Psoas muscle (tissue), 7 donors: ENCODE measurements at regions not wholly inside any gene's neighbourhood (a gene's known extent, or its start where the extent isn't known, plus 50 kb on each side); places are given as distances from the start of the nearest gene placed in this dataset.

ENCODE experiments used
- ATAC-seq, 4 donors: fragments of 200-7000 bp; cut with Tn5 transposase; one replicate each; pipeline ENCODE4 v1.9.1; 2020; ENCODE audit warnings: moderate library complexity in 3 of 4, mild to moderate bottlenecking in 2 of 4
- DNase-seq, 2 donors: peaks; one replicate each; pipeline ENCODE4 v3.0.0-alpha.2; 2020
- H3K27ac ChIP-seq: fragments of 200-600 bp; one replicate; pipeline ENCODE4 v1.8.0; 2022
- H3K27me3 ChIP-seq, 3 donors: fragments of 200-600 bp in 1 of 3; one replicate each; pipeline versions ENCODE4 v1.6.1 to v1.8.0; 2013 to 2022; ENCODE audit warnings: low read length in 2 of 3, mild to moderate bottlenecking in 2 of 3, moderate library complexity in 1 of 3; ENCODE audit not compliant: insufficient read depth in 3 of 3
- H3K36me3 ChIP-seq, 2 donors: fragments of 200-600 bp in 1 of 2; one replicate each; pipeline versions ENCODE4 v1.6.1 to v1.8.0; 2013 to 2022; ENCODE audit warnings: low read depth in 1 of 2, mild to moderate bottlenecking in 1 of 2, moderate library complexity in 1 of 2; ENCODE audit not compliant: insufficient read depth in 1 of 2
- H3K4me1 ChIP-seq: fragments of 200-600 bp; one replicate; pipeline ENCODE4 v1.8.0; 2022
- H3K4me3 ChIP-seq: fragments of 200-600 bp; one replicate; pipeline ENCODE4 v1.8.0; 2022; ENCODE audit warnings: mild to moderate bottlenecking
- H3K9me3 ChIP-seq: fragments of 200-600 bp; one replicate; pipeline ENCODE4 v1.8.0; 2022
- CTCF ChIP-seq: fragments of 200-600 bp; IDR thresholded peaks from one replicate; pipeline ENCODE4 v1.8.0; 2022; ENCODE audit warnings: antibody characterized with exemption
- WGBS, 3 donors: extraction: QIAGEN DNeasy Blood & Tissue Kit; methylation state at CpG; one replicate each; pipeline versions ENCODE4 v1.1.6 to v1.1.7; 2013; 5-methylcytosine and 5-hydroxymethylcytosine counted together
- intact Hi-C, 2 donors: fragments of 100-400 bp; cut with DNase I; formaldehyde crosslinking; loops; one replicate each; pipeline versions ENCODE4 v1.11.0 to v1.14.2; 2022
- donor health status: healthy with polysubstance abuse.
- donor health status: DM: no; HTN: no; CAD: no; lungs with moderate emphysema.
- donor health status: Bipolar disorder and iron deficiency.
- donor health status: healthy.
- donor health status: DM: yes; HTN: yes; CAD: no.
- donor health status: DM: no; HTN: no; CAD: no.
- donor health status: DM: yes; HTN: yes; CAD: no.

- Histone ChIP-seq H3K27ac (no peak overlapping the region), H3K36me3 (no peaks in the 10 kb centered on the region), H3K9me3 (no peaks in the 10 kb centered on the region), H3K4me3 (no peak overlapping the region), H3K27me3 (peaks cover 0 to 36% (median 13%) of the 10 kb centered on the region in 3 donors), H3K4me1 (no peaks in the 10 kb centered on the region)
- no peak for TF ChIP-seq CTCF
- DNase-seq: no peak
- 19 to 37% (median 23%) methylated on average over 7 to 8 of the region's 8 CpGs for WGBS, 3 donors
- no peak for ATAC-seq
- intact Hi-C loops: no loop called here
These were observed 81.3 kb downstream of the EDN3 start for GRCh38 chr20:59381689-59382088.

GRCh38 chr20:59382157-59382725, 81.8 kb downstream of the EDN3 start:
- H3K4me3 ChIP-seq: no peak overlapping the region
- no peak for TF ChIP-seq CTCF
- H3K36me3 ChIP-seq: no peaks in the 10 kb centered on the region
- DNase-seq (no peak), ATAC-seq (no peak)
- H3K4me1 ChIP-seq: no peaks in the 10 kb centered on the region
- WGBS, 3 donors: 19 to 36% (median 24%) methylated on average over 19 of the region's 19 CpGs
- no peak overlapping the region for H3K27ac ChIP-seq
- no peaks in the 10 kb centered on the region for H3K9me3 ChIP-seq
- peaks cover 0 to 36% (median 13%) of the 10 kb centered on the region in 3 donors for H3K27me3 ChIP-seq
- intact Hi-C loops: no loop called here

- Histone ChIP-seq H3K36me3 (no peaks in the 10 kb centered on the region), H3K27ac (no peak overlapping the region), H3K4me1 (no peaks in the 10 kb centered on the region), H3K27me3 (peaks cover 0 to 41% (median 13%) of the 10 kb centered on the region in 3 donors), H3K4me3 (no peak overlapping the region), H3K9me3 (no peaks in the 10 kb centered on the region)
- TF ChIP-seq CTCF: no peak
- ATAC-seq (no peak), DNase-seq (no peak)
- intact Hi-C loops: no loop called here
- 43 to 73% (median 53%) methylated on average over 10 of the region's 10 CpGs for WGBS, 3 donors
These were observed 82.5 kb downstream of the EDN3 start for GRCh38 chr20:59382907-59383306.

- Histone ChIP-seq H3K27ac (no peak overlapping the region), H3K9me3 (no peaks in the 10 kb centered on the region), H3K36me3 (no peaks in the 10 kb centered on the region), H3K27me3 (peaks cover 0 to 33% (median 19%) of the 10 kb centered on the region in 3 donors), H3K4me3 (no peak overlapping the region), H3K4me1 (no peaks in the 10 kb centered on the region)
- ATAC-seq (no peak), DNase-seq (no peak)
- intact Hi-C loops: no loop called here
- TF ChIP-seq CTCF: no peak
- WGBS, 3 donors: 55 to 61% (median 55%) methylated on average over 3 of the region's 3 CpGs
These were observed 84.6 kb downstream of the EDN3 start for GRCh38 chr20:59385038-59385437.

GRCh38 chr20:59385480-59385879, 85.1 kb downstream of the EDN3 start:
- DNase-seq: no peak
- Histone ChIP-seq H3K9me3 (no peaks in the 10 kb centered on the region), H3K27ac (no peak overlapping the region), H3K36me3 (no peaks in the 10 kb centered on the region), H3K4me1 (no peaks in the 10 kb centered on the region), H3K27me3 (peaks cover 0 to 28% (median 17%) of the 10 kb centered on the region in 3 donors), H3K4me3 (no peak overlapping the region)
- no peak for ATAC-seq
- TF ChIP-seq CTCF: no peak
- intact Hi-C loops: no loop called here
- WGBS, 3 donors: 14 to 16% (median 14%) methylated on average over 5 of the region's 5 CpGs
